ENCODE measurements at regions not wholly inside any gene's neighbourhood (a gene's known extent, or its start where the extent isn't known, plus 50 kb on each side); places are given as distances from the start of the nearest gene placed in this dataset.

- in situ Hi-C loops (cut with MboI; ENCODE audit: low sequenced_read_pairs), result no loop called here
These were observed 72.8 kb upstream of the MC4R start for GRCh38 chr18:60445341-60445740.

DNA sequence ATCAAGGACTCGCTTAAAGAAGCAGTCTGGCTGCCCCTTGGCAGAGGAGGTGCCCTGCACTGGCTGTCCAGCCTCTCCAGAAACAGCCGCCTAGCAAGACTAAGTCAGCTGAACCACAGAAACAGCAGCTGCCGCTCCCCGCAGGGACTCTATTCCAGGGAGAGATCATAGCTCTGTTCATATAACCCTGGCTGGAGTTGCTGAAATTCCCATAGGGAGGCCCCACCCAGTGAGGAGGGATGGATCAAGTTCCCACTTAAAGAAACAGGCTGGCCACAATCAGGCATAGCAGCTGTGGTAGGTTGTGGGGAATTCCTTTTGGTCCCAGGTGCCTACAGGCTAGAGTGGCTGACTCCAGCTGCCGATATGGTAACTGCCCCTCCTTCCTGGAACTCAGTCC, 74.2 kb upstream of the MC4R start:
- in situ Hi-C loops (cut with MboI; ENCODE audit: low sequenced_read_pairs), result no loop called here

DNA sequence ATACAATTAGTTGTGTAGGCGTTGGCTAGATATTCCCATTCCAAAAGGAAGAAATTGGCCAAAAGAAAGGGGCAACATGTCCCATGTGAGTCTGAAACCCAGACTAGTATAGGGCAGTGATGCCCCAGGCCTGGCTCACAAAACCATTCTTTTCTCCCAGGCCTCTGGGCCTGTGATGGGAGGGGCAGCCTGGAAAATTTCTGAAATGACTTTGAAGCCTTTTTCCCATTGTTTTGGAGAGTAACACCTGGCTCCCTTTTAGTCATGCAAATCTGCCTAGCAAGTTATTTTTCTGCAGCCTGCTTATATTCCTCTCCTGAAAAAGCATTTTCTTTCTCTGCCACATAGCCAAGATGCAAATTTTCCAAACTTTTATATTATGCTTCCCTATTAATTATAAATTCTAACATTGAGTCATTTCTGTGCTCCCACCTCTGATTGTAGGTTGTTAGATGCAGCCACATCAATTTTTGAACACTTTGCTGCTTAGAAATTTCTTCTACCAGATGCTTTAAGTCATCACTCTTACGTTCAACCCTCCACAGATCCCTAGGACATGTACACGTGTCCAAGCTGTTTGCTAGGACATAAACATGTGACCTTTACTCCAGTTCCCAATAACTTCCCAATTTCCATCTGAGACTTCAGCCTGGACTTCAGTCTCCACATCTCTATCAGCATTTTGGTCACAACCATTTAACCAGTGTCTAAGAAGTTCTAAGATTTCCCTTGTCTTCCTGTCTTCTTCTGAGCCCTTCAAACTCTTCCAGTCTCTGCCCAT, 76.1 kb upstream of the MC4R start:
- in situ Hi-C loops (cut with MboI; ENCODE audit: low sequenced_read_pairs), result no loop called here

DNA sequence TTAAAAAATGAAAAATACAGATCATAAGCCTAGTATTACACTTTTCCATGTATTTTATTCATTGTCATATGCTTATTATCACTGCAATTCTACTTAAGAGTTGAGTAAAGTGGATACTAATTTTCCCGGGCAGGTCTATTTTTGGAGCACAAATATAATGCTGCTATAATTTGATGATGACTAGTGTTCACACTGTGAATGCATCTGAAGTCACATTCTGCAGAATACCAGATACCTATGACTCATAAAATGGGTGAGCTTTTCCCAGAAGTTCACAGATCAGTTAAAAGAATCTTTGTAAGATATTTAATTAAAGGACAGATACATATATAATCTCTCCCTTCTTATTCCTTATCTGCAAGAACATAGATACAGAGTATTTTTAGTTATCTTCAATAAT, 79.8 kb upstream of the MC4R start:
- in situ Hi-C loops (cut with MboI; ENCODE audit: low sequenced_read_pairs), result no loop called here

DNA sequence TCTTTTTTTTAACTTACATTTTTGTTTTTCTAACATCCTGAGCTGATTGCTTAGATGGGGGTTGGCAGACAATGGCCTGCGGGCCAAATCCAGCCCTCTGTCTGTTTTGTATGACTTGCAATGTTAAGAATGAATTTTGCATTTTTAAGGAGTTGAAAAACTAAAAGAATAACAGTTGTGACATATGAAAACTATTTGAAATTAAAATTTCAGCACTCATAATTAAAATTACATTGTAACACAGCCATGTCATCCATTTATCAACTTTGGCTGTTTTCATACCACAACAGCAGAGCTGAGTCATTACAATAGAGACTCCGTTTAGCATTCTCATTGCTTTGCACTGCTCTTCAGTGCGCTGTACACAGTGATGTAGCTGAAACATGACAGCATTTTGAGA, 94.1 kb upstream of the MC4R start:
- in situ Hi-C loops (cut with MboI; ENCODE audit: low sequenced_read_pairs), result no loop called here

DNA sequence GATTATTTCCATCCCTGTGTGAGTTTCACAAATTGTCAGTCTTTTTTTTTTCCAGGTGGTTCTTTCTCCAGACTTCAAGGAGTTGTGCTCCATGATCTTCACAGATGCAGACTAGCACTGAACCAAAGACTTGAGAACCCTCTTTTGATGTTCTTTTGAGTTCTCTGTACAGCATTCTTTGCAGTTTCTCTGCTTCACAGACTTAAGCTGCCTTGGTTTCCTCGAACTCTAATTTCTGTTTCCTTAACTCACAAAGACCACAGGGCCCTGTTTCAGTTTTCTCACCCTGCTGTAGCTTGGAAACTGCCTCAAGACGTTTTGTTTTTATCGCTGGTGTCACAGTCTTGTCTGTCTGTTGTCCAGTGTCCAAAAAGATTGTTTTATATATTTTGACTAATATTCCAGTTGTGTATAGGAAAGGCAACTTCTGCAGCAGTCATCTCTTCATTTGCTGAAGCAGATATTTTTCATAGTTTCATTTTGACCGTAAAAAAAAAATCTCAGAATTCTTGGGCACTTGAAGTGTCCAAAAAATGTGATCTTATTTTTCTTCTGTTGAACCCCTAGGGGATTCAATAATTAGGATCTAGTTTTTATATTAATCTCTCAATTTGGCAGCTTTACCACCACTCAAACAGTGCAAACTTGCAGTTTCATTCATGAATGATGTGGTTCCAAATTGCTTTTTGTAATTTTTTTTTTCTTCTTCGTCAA, 97.0 kb upstream of the MC4R start:
- in situ Hi-C loops (cut with MboI; ENCODE audit: low sequenced_read_pairs), result no loop called here

DNA sequence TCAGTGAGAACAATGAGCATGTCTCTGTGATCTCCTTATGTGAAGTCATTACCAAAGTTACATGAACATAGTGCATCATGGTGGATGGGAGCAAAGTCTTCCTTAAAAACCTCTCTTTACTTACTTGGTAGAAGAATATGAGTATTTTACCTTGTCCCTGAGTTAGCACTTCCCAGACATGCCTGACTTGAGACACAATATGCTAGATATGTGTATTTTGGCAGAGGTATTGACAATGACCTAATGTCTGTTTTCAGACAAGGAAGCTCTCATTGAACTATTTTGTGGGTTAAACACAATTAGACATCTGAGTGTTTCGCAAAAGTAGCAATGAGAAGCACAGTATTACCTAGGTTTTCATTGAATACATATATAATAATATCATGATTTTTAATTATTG, 99.1 kb upstream of the MC4R start:
- in situ Hi-C loops (cut with MboI; ENCODE audit: low sequenced_read_pairs), result no loop called here

- in situ Hi-C loops (cut with MboI; ENCODE audit: low sequenced_read_pairs), result no loop called here
These were observed 112.6 kb upstream of the MC4R start for GRCh38 chr18:60485201-60485600.

DNA sequence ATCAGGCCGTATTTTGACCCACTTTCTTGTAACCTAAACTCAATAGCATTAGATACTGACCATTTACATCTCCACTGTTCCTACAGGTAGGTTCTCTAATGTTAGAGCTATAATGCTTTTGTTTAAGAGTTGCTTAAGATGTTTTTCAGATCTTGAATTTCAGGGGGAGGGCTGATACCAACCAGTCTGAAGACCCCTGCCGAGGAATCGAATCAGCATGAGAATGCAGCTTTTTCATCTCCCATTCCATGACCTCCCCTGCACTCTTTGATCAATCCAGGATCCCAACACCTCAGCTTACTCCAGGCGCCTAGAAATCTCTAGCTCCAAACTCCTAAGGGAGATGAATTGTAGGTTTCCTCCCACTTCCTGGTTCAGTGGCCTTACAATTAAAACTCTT, 120.5 kb upstream of the MC4R start:
- in situ Hi-C loops (cut with MboI; ENCODE audit: low sequenced_read_pairs), result no loop called here

DNA sequence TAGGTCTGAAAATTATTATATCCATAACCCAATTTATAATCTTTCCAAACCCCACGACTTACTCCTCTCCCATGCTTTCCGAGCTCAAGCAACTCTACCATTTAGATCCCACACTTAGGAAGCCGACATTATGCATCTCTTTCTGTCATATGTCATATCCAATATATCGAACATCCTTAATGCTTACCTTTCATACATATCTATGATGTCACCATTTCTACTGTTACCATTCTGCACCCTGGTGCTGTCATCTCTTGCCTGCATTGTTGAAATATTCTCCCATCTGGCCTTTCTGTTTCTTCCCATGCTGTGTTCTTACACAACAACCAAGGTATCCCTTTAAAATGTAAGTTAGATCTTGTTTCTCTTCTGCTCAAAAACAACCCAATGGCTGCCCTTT, 127.1 kb upstream of the MC4R start:
- in situ Hi-C loops (cut with MboI; ENCODE audit: low sequenced_read_pairs), result no loop called here

DNA sequence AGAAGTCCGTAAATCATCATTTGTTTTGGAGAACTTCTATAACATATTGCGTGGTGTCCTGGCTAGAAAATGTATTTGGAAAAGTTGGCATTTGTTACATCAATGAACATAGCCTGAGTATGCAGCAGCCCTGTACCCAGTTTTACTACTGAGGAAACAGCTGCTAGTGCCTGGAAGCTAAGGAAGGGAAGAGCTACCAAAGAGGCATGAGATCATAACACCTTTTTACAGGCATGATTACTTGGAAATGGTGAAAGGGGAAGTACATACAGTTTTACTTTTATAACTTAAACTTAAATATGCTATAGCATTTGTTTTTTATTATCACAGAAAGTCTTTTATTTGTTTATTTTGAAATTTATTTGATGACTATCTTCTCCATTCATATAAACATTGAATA, 128.4 kb upstream of the MC4R start:
- in situ Hi-C loops (cut with MboI; ENCODE audit: low sequenced_read_pairs), result no loop called here

DNA sequence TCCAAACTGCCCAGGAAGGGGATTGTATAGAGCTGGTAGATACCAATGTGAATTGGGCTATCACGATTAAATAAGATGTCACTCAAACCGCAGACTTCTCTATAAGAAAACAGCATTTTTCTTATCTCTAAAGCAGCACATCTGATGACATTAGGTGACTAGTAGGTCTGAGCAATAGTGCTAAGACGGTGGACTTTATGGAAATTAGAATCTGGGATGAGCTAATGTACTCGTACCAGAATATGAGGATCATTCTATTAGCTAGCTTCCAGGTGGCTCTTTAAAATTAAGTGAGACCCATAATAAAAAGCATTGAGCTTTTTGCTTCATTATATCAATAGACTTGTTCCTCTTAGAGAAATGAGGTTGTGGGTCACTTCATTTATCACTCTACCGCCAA, 130.0 kb upstream of the MC4R start:
- in situ Hi-C loops (cut with MboI; ENCODE audit: low sequenced_read_pairs), result no loop called here

DNA sequence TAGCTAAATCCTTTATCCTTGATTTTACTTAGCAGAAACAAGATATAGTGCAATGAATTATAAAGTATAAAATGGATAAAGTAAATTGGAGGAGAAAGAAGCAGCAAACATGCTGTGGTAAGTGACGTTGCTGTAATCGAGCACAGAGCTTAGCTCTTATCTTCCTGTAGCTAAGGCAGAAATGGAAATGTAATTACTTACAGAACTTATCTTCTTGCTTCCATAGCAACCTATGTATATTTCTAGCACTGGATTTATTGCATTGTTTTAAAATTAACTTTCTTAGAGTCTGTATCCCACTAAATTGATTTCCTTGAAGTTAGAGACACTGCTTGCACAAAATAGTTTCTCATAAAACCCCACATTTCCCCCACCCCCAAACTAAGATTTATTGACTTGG, 130.6 kb upstream of the MC4R start:
- in situ Hi-C loops (cut with MboI; ENCODE audit: low sequenced_read_pairs), result no loop called here

- in situ Hi-C loops (cut with MboI; ENCODE audit: low sequenced_read_pairs), result no loop called here
These were observed 133.6 kb upstream of the MC4R start for GRCh38 chr18:60506190-60506589.

- in situ Hi-C loops (cut with MboI; ENCODE audit: low sequenced_read_pairs), result no loop called here
These were observed 134.1 kb upstream of the MC4R start for GRCh38 chr18:60506682-60507081.

GRCh38 chr18:60508108-60508507, 135.5 kb upstream of the MC4R start:
- in situ Hi-C loops (cut with MboI; ENCODE audit: low sequenced_read_pairs), result no loop called here

DNA sequence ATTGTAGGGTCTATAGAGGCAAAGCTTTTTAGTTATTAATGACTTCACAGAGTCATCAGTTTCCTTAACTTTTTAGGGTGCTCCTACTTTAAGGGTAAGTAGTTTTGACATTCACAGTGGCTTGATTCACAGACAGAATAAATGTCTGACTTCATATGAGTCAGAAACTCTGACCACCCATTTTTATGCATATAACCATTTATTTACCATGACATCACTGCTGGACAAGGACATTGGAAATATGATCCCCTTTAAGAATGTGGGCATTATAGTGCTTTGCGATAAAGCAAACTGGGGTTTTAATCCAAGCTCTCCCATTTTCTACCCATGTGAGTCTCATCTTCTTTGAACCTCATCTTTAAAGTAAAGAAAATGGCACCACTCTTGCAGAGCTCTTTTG, 162.0 kb upstream of the MC4R start:
- in situ Hi-C loops (cut with MboI; ENCODE audit: low sequenced_read_pairs), result loop anchor here (25.0 kb wide), 1 partner anchor 522 kb away; no protein-coding TSS in a partner anchor

GRCh38 chr18:60537074-60537473, 164.5 kb upstream of the MC4R start:
- in situ Hi-C loops (cut with MboI; ENCODE audit: low sequenced_read_pairs), result loop anchor here (25.0 kb wide), 1 partner anchor 525 kb away; no protein-coding TSS in a partner anchor

GRCh38 chr18:60538891-60539290, 166.3 kb upstream of the MC4R start:
- in situ Hi-C loops (cut with MboI; ENCODE audit: low sequenced_read_pairs), result loop anchor here (25.0 kb wide), 1 partner anchor 527 kb away; no protein-coding TSS in a partner anchor

- in situ Hi-C loops (cut with MboI; ENCODE audit: low sequenced_read_pairs), result loop anchor here (25.0 kb wide), 1 partner anchor 529 kb away; no protein-coding TSS in a partner anchor
These were observed 169.1 kb upstream of the MC4R start for GRCh38 chr18:60541661-60542060.

GRCh38 chr18:60543646-60544045, 171.1 kb upstream of the MC4R start:
- in situ Hi-C loops (cut with MboI; ENCODE audit: low sequenced_read_pairs), result loop anchor here (25.0 kb wide), 1 partner anchor 531 kb away; no protein-coding TSS in a partner anchor

DNA sequence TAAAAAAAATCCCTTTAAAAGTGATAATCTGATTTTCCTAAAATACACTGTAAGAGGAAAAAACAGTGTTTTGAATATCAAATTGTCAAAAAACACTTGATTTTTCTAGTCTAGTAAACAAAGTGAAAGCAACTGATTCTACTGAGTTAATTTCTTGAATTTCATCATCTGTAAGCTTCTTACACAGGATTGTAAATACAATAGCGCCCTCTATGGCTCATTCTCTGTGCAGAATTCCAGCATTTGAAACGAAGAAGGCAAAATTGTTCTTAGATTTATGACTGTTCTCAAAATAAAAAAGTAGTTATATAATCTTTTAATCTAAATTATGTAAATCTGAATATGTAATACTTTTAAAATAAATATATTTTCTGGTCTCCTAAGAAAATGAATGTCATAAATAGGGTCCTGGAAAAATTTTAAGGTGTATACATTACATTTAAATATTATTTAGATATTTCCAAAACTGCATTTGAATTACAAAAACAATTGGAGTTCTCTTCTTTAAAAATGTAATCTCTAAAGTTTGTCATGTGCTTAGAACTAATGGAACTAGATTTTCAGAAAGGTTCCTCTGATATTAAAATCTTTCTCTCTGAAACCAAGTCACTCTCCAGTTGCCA, 176.9 kb upstream of the MC4R start:
- in situ Hi-C loops (cut with MboI; ENCODE audit: low sequenced_read_pairs), result loop anchor here (25.0 kb wide), 1 partner anchor 537 kb away; no protein-coding TSS in a partner anchor

All from HL-60/S4 (cell line).